NCI-H524 treated with DMSO at 0.1 percent for 48 hours (cell line): ENCODE measurements at regions not wholly inside any gene's neighbourhood (a gene's known extent, or its start where the extent isn't known, plus 50 kb on each side); places are given as distances from the start of the nearest gene placed in this dataset.
"Not testable (repeated sequence)": the region's sequence is repeated elsewhere in the genome, so short reads cannot be mapped to it uniquely, and the experiment has no call there.

Experiments
- DNase-seq: peaks from one replicate; lab custom pipeline; 2025; lab: John Stamatoyannopoulos, UW

- DNase-seq = no peak
These were observed 102.6 kb downstream of the CAAP1 start for GRCh38 chr9:26789959-26790358.

GRCh38 chr9:26786564-26786963 is 106.0 kb downstream of the CAAP1 start:
- peak; percentile 16 for DNase-seq

GRCh38 chr9:26782899-26783298 is 109.7 kb downstream of the CAAP1 start:
- DNase-seq = no peak

- no peak for DNase-seq
These were observed 110.7 kb downstream of the CAAP1 start for GRCh38 chr9:26781906-26782305.

DNA sequence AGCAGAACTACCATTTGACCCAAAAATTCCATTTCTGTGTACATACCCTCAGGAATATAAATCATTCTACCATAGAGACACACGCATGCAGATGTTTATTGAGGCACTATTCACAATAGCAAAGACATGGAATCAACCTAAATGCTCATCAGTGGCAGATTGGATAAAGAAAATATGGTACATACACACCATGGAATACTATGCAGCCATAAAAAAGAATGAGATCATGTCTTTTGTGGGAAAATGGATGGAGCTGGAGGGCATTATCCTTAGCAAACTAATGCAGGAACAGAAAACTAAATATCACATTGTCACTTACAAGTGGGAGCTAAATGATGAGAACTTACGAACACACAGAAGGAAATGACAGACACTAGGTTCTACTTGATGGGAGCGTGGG is 112.3 kb downstream of the CAAP1 start:
- not testable (repeated sequence) for DNase-seq

- DNase-seq = no peak
These were observed 113.5 kb downstream of the CAAP1 start for GRCh38 chr9:26779062-26779461.

DNA sequence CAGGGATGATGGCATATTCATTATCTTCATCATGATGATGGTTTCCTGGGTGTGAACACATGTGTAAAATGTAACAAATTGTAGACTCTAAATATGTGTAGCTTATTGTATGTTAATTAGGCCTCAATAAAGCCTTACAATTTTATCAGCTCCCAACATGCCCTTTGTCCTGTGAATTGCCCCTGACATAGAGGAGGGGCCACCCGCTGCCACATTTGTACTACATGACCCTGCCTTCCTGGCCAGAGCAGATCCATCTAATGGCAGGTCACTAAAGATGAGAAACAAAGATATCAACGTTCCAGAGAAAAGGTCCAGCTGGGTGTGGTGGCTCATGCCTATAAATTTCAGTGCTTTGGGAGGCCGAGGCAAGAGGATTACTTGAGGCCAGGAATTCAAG is 117.2 kb downstream of the CAAP1 start:
- DNase-seq = no peak

DNA sequence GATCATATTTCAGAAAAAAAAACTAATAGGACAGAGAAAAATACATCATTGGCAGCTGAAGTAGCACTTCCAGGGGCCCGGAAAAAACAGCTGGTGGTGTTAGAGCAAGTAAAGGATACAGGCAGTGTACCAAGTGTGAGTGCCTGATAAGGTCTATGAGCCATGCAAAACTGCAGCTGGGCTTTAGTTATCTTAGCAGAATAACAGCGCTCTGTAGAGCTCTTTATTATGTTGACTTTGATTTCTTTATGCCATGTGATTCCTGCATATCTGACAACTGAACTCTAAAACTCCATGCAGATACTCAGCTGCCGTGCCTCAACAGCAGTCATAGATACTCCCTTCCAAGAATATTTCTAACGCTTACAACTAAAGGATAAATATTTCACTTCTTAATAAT is 119.5 kb downstream of the CAAP1 start:
- DNase-seq = no peak

DNA sequence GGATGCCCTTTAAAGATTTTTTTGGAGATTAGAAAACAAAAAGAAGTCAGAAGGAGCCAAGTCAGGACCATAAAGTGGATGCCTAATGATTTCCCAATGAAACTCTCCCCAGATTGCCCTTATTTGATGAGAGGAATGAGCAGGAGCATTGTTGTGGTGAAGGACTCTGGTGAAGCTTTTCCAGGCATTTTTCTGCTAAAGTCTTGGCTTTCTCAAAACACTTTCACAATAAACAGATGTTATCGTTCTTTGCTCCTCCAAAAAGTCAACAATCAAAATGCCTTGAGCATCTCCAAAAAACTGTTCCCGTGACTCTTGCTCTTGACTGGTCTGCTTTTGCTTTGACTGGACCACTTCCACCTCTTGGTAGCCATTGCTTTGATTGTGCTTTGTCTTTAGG is 121.8 kb downstream of the CAAP1 start:
- no peak for DNase-seq

DNA sequence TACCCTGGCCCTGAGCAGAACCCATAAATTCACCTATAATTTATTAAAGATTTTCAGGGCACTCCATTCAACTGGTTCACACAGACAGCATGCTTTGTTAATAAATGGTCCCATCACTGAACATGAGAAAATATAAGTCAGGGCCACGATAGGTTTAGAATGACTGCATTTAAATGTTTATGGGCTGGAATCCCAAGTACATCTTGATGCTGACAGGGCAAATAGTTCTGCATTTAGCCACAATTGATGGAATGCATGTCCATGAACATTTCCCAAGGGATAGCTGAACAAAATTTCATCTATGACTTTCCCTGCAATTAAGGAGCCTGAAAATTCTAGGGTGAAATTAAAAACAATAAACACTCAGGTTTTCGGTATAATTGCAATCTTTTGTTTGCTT is 124.5 kb downstream of the CAAP1 start:
- no peak for DNase-seq

DNA sequence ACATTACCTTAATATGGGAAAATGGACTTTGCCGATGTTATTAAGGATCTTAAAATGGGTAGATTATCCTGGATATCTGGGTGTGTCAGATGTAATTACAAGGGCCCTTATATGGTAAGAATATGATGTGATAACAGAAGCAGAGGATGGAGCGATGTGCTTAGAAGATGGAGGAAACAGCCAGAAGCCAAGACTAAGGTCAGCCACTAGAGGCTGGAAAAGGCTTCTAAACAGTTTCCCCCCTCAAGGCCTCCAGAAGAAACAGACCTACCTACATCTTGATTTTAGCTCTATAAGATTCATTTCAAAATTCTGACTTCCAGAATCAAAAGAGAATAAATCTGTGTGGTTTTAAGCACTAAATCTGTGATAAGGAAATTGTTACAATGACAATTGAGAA is 131.9 kb downstream of the CAAP1 start:
- DNase-seq = no peak

DNA sequence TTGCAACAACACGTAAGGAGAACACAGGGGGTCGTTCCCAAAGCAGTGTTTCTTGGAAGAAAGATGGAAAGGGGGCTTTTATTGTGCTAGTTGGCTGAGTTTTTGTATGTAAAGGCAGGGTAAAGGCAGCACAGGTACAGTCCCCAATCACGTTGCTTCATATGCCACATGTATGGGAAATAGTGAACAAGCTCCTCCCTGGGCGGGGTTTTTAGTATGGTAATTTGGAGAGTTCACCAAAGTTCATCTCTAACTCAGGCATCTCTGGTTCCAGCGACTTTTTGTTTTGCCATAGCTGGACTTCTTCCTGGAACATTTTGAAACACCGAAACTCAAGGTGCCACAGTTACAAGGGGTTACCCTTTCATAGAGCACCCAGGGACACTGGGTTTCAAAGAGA is 133.9 kb downstream of the CAAP1 start:
- no peak for DNase-seq

- no peak for DNase-seq
These were observed 135.7 kb downstream of the CAAP1 start for GRCh38 chr9:26756881-26757280.

DNA sequence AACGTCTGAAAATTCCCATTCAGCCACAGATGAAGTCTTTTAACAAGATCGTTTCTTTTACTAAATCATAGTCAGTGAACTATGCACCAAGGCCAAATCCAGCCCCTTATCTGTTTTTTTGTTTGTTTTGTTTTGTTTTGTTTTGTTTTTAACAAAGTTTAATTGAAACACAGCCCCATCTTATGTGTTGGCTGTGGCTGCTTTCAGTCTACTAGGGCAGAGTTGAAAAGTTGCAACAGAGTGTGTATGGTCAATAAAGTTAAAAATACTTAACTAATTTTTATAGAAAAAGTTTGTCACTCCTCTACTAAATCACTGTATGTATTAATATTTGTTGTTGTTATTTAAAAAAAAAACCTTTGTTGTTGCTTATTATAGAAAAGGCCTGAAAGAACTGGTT is 137.1 kb downstream of the CAAP1 start:
- DNase-seq = no peak

- no peak for DNase-seq
These were observed 138.0 kb downstream of the CAAP1 start for GRCh38 chr9:26754509-26755164.

- DNase-seq = no peak
These were observed 138.6 kb downstream of the CAAP1 start for GRCh38 chr9:26753971-26754370.

DNA sequence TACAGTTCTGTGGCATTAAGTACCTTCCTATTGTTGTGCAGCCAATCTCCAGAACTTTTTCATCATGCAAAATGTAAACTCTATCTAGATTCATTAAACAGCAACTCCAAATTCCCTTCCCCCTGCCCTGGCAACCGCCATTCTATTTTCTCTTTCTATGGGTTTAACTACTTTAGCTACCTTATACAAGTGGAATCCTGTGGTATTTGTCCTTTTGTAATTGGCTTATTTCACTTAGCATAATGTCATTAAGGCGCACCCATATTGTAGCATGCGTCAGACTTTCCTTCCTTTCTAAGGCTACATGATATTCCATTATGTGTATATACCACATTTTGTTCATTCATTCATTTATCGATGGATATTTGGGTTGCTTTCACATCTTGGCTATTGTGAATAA is 142.4 kb downstream of the CAAP1 start:
- no peak for DNase-seq

- DNase-seq = no peak
These were observed 144.0 kb downstream of the CAAP1 start for GRCh38 chr9:26748449-26749058.

GRCh38 chr9:26747611-26748010 is 145.0 kb downstream of the CAAP1 start:
- no peak for DNase-seq

GRCh38 chr9:26746357-26747072 is 146.1 kb downstream of the CAAP1 start:
- DNase-seq = no peak

GRCh38 chr9:26745111-26745510 is 147.5 kb downstream of the CAAP1 start:
- no peak for DNase-seq

DNA sequence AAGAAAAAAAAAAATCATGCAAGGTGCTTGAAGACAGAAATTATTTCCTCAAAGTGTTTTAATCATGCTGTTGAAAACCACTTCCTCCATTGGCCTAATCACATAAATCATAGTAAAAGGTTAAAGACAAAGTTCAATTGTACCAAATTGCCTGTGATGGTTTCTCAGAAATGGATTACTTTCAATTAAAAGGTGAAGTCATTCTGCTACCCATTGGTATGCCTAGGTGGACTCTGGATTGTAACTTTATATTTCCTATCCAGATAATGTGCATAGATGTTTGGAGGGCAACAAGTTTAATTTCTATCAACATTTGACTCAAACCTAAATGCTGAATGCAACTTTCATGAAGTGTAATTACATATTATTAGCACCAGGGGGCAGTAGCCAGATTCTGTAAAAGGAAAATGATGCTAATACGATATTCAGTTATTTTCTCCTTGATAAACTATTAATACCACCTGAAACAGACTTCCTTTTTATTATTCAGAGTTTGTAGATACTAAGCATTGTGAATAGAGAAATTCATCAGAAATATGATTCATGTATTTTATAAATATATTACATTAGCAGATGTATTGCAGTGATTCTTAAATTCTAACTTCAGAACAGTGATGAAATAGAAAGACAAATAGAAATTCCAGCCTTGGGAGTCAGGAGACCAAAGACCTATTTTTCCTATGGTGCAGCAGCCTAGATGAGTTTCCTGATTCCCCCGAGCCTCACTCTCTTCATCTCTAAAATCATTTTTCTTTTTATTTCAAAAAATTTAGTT is 148.2 kb downstream of the CAAP1 start:
- DNase-seq = no peak
